PC-9 (cell line): ENCODE measurements at regions not wholly inside any gene's neighbourhood (a gene's known extent, or its start where the extent isn't known, plus 50 kb on each side); places are given as distances from the start of the nearest gene placed in this dataset.

Experiments
- CTCF ChIP-seq: fragments of 200-600 bp; sonication (generic); conservative IDR thresholded peaks from 2 replicates; pipeline ENCODE4 v1.6.1; 2017; ENCODE audit warnings: mixed run types, antibody characterized with exemption, mild to moderate bottlenecking, moderate library complexity
- EZH2 ChIP-seq: fragments of 200-600 bp; sonication (generic); IDR thresholded peaks from 2 replicates; pipeline ENCODE4 v1.8.0; 2017; ENCODE audit warnings: antibody characterized with exemption, low read depth

GRCh38 chr15:46441294-46442062 lies 806.6 kb downstream of the SQOR start:
- no peak for TF ChIP-seq CTCF
- no peak for TF ChIP-seq EZH2
